ENCODE measurements at regions not wholly inside any gene's neighbourhood (a gene's known extent, or its start where the extent isn't known, plus 50 kb on each side); places are given as distances from the start of the nearest gene placed in this dataset.

DNA sequence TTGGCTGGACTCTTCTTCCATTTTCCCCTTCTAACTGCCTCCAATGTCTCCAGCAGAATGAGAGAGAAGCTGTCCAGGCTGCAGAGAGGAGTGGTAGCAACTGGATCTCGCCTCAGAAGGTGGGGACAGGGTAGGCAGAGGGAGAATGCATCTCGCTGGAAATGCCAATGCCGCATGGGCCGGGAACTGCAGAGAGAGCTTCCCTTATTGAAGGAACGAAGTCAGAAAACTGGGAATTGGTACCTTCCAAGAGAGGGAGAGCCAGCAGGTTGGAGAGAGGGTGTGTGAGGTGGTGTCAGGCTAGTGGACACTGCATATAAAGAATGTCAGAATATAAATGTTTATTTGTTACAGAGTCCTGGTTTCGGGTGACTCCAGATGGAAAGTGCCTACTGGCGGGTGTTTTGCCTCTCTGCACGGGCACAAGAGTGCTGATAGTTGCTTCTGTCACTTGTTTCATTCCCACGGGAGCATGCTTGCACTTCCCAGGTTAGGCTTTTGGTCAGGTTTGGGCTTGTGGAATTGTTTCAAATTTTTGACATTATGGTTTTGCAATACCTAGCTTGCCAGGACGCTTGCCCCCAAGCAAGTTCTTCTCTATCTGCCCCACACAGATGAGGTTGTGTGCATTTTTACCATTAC, 156.8 kb upstream of the STS start:
- H3K4me1 ChIP-seq (ENCODE audit: control insufficient read depth in 1 of 2, insufficient read depth in 2 of 2, low read depth in 1 of 2, low read length in 1 of 2) = no peaks in the 10 kb centered on the region
- ChIA-PET CTCF (no interaction called here), POLR2A (no interaction called here)
- no peaks in the 10 kb centered on the region for H3K27me3 ChIP-seq (ENCODE audit: insufficient read depth)
- H4K20me1 ChIP-seq (ENCODE audit: insufficient read depth) = no peaks in the 10 kb centered on the region
- no peak for DNase-seq
- no peak overlapping the region for H3K4me3 ChIP-seq (ENCODE audit: low read depth in 2 of 2, low read length in 1 of 2)
- no peak overlapping the region for H3K27ac ChIP-seq (ENCODE audit: low read depth in 2 of 2, low read length in 1 of 2)
- H3K9ac ChIP-seq = no peak overlapping the region
- TF ChIP-seq JUND (IDR thresholded peaks at IDR 0.05) (no peak), RCOR1 (IDR thresholded peaks at IDR 0.05; ENCODE audit: low read length) (no peak), MAX (IDR thresholded peaks at IDR 0.05; ENCODE audit: low read depth) (no peak), FOXJ3 (CRISPR knock-in tag; IDR thresholded peaks at IDR 0.05) (no peak), TAF1 (IDR thresholded peaks at IDR 0.05; ENCODE audit: borderline replicate concordance, low read depth, low read length) (no peak), EP300 (IDR thresholded peaks at IDR 0.05; ENCODE audit: borderline replicate concordance in 1 of 2, low read depth in 1 of 2, low read length in 1 of 2) (no peak), SIN3A (IDR thresholded peaks at IDR 0.05; ENCODE audit: borderline replicate concordance, low read depth, low read length) (no peak), GATA2 (CRISPR knock-in tag; IDR thresholded peaks at IDR 0.05) (no peak), RAD21 (IDR thresholded peaks at IDR 0.05; ENCODE audit: low read length) (no peak), NRF1 (IDR thresholded peaks at IDR 0.05; ENCODE audit: low read depth, low read length) (no peak), NFIC (IDR thresholded peaks at IDR 0.05; ENCODE audit: borderline replicate concordance) (no peak), RXRA (IDR thresholded peaks at IDR 0.05; ENCODE audit: borderline replicate concordance, low read depth) (no peak)
- TF ChIP-seq, protein P1, sequence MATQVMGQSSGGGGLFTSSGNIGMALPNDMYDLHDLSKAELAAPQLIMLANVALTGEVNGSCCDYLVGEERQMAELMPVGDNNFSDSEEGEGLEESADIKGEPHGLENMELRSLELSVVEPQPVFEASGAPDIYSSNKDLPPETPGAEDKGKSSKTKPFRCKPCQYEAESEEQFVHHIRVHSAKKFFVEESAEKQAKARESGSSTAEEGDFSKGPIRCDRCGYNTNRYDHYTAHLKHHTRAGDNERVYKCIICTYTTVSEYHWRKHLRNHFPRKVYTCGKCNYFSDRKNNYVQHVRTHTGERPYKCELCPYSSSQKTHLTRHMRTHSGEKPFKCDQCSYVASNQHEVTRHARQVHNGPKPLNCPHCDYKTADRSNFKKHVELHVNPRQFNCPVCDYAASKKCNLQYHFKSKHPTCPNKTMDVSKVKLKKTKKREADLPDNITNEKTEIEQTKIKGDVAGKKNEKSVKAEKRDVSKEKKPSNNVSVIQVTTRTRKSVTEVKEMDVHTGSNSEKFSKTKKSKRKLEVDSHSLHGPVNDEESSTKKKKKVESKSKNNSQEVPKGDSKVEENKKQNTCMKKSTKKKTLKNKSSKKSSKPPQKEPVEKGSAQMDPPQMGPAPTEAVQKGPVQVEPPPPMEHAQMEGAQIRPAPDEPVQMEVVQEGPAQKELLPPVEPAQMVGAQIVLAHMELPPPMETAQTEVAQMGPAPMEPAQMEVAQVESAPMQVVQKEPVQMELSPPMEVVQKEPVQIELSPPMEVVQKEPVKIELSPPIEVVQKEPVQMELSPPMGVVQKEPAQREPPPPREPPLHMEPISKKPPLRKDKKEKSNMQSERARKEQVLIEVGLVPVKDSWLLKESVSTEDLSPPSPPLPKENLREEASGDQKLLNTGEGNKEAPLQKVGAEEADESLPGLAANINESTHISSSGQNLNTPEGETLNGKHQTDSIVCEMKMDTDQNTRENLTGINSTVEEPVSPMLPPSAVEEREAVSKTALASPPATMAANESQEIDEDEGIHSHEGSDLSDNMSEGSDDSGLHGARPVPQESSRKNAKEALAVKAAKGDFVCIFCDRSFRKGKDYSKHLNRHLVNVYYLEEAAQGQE (IDR thresholded peaks at IDR 0.05; ENCODE audit: low read depth, low read length) = no peak
- 0 out of 2 replicates have a peak, but pooled peaks cover 7% of the 10 kb centered on the region for H3K9me3 ChIP-seq
- 27% methylated on average over 10 of the region's 10 CpGs for WGBS (ENCODE audit: low lambda C conversion rate)
- H3K9me2 ChIP-seq = no peaks in the 10 kb centered on the region
- no peaks in the 10 kb centered on the region for H3F3A ChIP-seq (replicated peaks; ENCODE audit: insufficient read depth)
- H3K36me3 ChIP-seq (replicated peaks in 1 of 2; ENCODE audit: control insufficient read depth in 1 of 2, insufficient read depth in 2 of 2, low read length in 1 of 2) = no peaks in the 10 kb centered on the region
- H3K4me2 ChIP-seq = no peak overlapping the region
- no peaks in the 10 kb centered on the region for H3K79me2 ChIP-seq (ENCODE audit: insufficient read depth)
- H2AFZ ChIP-seq (ENCODE audit: low read depth) = no peak overlapping the region

- no peaks in the 10 kb centered on the region for H4K20me1 ChIP-seq (ENCODE audit: insufficient read depth)
- no peak overlapping the region for H3K9ac ChIP-seq
- no peaks in the 10 kb centered on the region for H3K9me2 ChIP-seq
- no peaks in the 10 kb centered on the region for H3F3A ChIP-seq (replicated peaks; ENCODE audit: insufficient read depth)
- H3K9me3 ChIP-seq = 0 out of 2 replicates have a peak, but pooled peaks cover 7% of the 10 kb centered on the region
- no peaks in the 10 kb centered on the region for H3K36me3 ChIP-seq (replicated peaks in 1 of 2; ENCODE audit: control insufficient read depth in 1 of 2, insufficient read depth in 2 of 2, low read length in 1 of 2)
- CTCF ChIA-PET = no interaction called here
- no peak overlapping the region for H3K4me2 ChIP-seq
- WGBS (ENCODE audit: low lambda C conversion rate) = 42% methylated on average over 6 of the region's 6 CpGs
- no peaks in the 10 kb centered on the region for H3K4me1 ChIP-seq (ENCODE audit: control insufficient read depth in 1 of 2, insufficient read depth in 2 of 2, low read depth in 1 of 2, low read length in 1 of 2)
- H3K27me3 ChIP-seq (ENCODE audit: insufficient read depth) = no peaks in the 10 kb centered on the region
- DNase-seq = no peak
- no peak overlapping the region for H3K4me3 ChIP-seq (ENCODE audit: low read depth in 2 of 2, low read length in 1 of 2)
- no peak overlapping the region for H3K27ac ChIP-seq (ENCODE audit: low read depth in 2 of 2, low read length in 1 of 2)
- no peak for TF ChIP-seq FOXJ3 (CRISPR knock-in tag; IDR thresholded peaks at IDR 0.05)
- no peak for TF ChIP-seq GATA2 (CRISPR knock-in tag; IDR thresholded peaks at IDR 0.05)
- TF ChIP-seq EZH2phosphoT487 (IDR thresholded peaks at IDR 0.05; ENCODE audit: borderline replicate concordance, low read depth) = no peak
- TF ChIP-seq, protein P2, sequence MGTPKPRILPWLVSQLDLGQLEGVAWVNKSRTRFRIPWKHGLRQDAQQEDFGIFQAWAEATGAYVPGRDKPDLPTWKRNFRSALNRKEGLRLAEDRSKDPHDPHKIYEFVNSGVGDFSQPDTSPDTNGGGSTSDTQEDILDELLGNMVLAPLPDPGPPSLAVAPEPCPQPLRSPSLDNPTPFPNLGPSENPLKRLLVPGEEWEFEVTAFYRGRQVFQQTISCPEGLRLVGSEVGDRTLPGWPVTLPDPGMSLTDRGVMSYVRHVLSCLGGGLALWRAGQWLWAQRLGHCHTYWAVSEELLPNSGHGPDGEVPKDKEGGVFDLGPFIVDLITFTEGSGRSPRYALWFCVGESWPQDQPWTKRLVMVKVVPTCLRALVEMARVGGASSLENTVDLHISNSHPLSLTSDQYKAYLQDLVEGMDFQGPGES (IDR thresholded peaks at IDR 0.05; ENCODE audit: low read depth, low read length) = no peak
- no peak for TF ChIP-seq POLR2AphosphoS5 (IDR thresholded peaks at IDR 0.05; ENCODE audit: low read depth, low read length)
- TF ChIP-seq FOSL2 (IDR thresholded peaks at IDR 0.05; ENCODE audit: borderline replicate concordance, low read depth) = no peak
- TF ChIP-seq TEAD4 (IDR thresholded peaks at IDR 0.05; ENCODE audit: borderline replicate concordance, insufficient read depth) = no peak
- no peak for TF ChIP-seq MAX (IDR thresholded peaks at IDR 0.05; ENCODE audit: low read depth)
- TF ChIP-seq NRF1 (IDR thresholded peaks at IDR 0.05; ENCODE audit: low read depth, low read length) = no peak
- TF ChIP-seq, protein P3, sequence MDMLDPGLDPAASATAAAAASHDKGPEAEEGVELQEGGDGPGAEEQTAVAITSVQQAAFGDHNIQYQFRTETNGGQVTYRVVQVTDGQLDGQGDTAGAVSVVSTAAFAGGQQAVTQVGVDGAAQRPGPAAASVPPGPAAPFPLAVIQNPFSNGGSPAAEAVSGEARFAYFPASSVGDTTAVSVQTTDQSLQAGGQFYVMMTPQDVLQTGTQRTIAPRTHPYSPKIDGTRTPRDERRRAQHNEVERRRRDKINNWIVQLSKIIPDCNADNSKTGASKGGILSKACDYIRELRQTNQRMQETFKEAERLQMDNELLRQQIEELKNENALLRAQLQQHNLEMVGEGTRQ (IDR thresholded peaks at IDR 0.05; ENCODE audit: borderline replicate concordance, low read depth, low read length) = no peak
- no peak for TF ChIP-seq MEF2A (IDR thresholded peaks at IDR 0.05; ENCODE audit: borderline replicate concordance, low read depth)
- POLR2A ChIA-PET = no interaction called here
- H3K79me2 ChIP-seq (ENCODE audit: insufficient read depth) = no peaks in the 10 kb centered on the region
- H2AFZ ChIP-seq (ENCODE audit: low read depth) = no peak overlapping the region
Measured at GRCh38 chrX:6989858-6990257, 157.7 kb upstream of the STS start.

Data from SK-N-SH (cell line).